ENCODE measurements at regions not wholly inside any gene's neighbourhood (a gene's known extent, or its start where the extent isn't known, plus 50 kb on each side); places are given as distances from the start of the nearest gene placed in this dataset.

DNA sequence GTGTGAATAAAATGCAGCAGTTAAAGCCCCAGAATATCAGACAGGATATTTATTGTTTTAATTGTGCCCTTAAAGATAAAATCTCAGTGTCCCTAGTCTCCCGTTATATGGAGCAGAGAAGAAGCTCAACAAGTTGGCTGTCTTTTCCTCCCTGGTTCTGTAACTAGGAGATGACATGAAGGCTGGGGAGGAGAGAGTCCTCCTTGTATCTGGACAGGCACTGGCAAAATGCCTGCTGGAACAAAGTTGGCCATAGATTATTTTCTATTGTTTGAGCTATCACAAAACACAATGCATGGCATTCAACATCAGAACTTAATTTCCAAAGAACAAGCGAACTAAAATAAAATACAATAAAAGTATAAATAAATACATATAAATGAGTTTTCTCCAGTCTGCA lies 694.9 kb upstream of the KCND2 start:
- no peak overlapping the region for H2BK20ac ChIP-seq (ENCODE audit: low read depth, low read length)
- no TSS peak for BruUV-seq (replicated peaks)
- POLR2A ChIA-PET (ENCODE audit: unreplicated experiment): no interaction called here
- H2AK9ac ChIP-seq (replicated peaks; ENCODE audit: low read depth, low read length, poor library complexity): no peak overlapping the region
- H3K4me1 ChIP-seq (ENCODE audit: control insufficient read depth, insufficient read depth, low read length): no peaks in the 10 kb centered on the region
- intact Hi-C loops (cut with micrococcal nuclease) (no loop called here), dilution Hi-C loops (cut with HindIII; ENCODE audit: low sequenced_read_pairs, unreplicated experiment) (no loop called here), in situ Hi-C loops (cut with MboI; ENCODE audit: low sequenced_read_pairs) (no loop called here)
- H4K91ac ChIP-seq (ENCODE audit: insufficient read depth, low read depth, low read length): no peak overlapping the region
- H4K20me1 ChIP-seq (ENCODE audit: insufficient read depth, low read length): no peaks in the 10 kb centered on the region
- no peak overlapping the region for H3K23ac ChIP-seq (ENCODE audit: low read depth, low read length)
- no peak overlapping the region for H4K8ac ChIP-seq (ENCODE audit: low read depth in 2 of 2, low read length in 2 of 2)
- no peak overlapping the region for H2AK5ac ChIP-seq (ENCODE audit: low read depth, low read length)
- CTCF ChIA-PET: no interaction called here
- no peak overlapping the region for H3K9ac ChIP-seq (ENCODE audit: low read depth, low read length)
- H3K9me3 ChIP-seq (ENCODE audit: control insufficient read depth, insufficient read depth, low read length): peaks cover 5% of the 10 kb centered on the region; the same call in 1 of the 2 replicates
- WGBS, 2 experiments (ENCODE audit: extremely low coverage in 2 of 2, insufficient read length in 1 of 2): no CpG with 5 or more reads among the region's 2 CpGs
- H3K4me3 ChIP-seq (ENCODE audit: insufficient read depth, low read depth, low read length): no peak overlapping the region
- H3K9me1 ChIP-seq (ENCODE audit: insufficient read depth, low read length): no peaks in the 10 kb centered on the region
- H2BK15ac ChIP-seq (ENCODE audit: low read depth, low read length): no peak overlapping the region
- H2BK120ac ChIP-seq (ENCODE audit: low read depth, low read length): no peak overlapping the region
- H3K4me2 ChIP-seq (ENCODE audit: low read depth, low read length): no peak overlapping the region
- no peak overlapping the region for H4K5ac ChIP-seq (ENCODE audit: low read depth, low read length)
- no peak overlapping the region for H3K27ac ChIP-seq (ENCODE audit: insufficient read depth, low read length)
- no peak overlapping the region; the same call in 1 of the 2 replicates for H3K56ac ChIP-seq (ENCODE audit: extremely low read depth, insufficient read depth, low read length)
- ATAC-seq (ENCODE audit: low read depth): no peak
- no peak for DNase-seq
- no peak overlapping the region for H3K18ac ChIP-seq (ENCODE audit: low read depth, low read length)
- no peak for TF ChIP-seq MXI1 (IDR thresholded peaks at IDR 0.05; ENCODE audit: borderline replicate concordance, low read depth, low read length)
- TF ChIP-seq, protein P1, sequence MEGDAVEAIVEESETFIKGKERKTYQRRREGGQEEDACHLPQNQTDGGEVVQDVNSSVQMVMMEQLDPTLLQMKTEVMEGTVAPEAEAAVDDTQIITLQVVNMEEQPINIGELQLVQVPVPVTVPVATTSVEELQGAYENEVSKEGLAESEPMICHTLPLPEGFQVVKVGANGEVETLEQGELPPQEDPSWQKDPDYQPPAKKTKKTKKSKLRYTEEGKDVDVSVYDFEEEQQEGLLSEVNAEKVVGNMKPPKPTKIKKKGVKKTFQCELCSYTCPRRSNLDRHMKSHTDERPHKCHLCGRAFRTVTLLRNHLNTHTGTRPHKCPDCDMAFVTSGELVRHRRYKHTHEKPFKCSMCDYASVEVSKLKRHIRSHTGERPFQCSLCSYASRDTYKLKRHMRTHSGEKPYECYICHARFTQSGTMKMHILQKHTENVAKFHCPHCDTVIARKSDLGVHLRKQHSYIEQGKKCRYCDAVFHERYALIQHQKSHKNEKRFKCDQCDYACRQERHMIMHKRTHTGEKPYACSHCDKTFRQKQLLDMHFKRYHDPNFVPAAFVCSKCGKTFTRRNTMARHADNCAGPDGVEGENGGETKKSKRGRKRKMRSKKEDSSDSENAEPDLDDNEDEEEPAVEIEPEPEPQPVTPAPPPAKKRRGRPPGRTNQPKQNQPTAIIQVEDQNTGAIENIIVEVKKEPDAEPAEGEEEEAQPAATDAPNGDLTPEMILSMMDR (conservative IDR thresholded peaks at IDR 0.05; ENCODE audit: low read depth, low read length): no peak
- TF ChIP-seq POLR2A (IDR thresholded peaks at IDR 0.05; ENCODE audit: low read depth, low read length): no peak
- TF ChIP-seq, protein P2, sequence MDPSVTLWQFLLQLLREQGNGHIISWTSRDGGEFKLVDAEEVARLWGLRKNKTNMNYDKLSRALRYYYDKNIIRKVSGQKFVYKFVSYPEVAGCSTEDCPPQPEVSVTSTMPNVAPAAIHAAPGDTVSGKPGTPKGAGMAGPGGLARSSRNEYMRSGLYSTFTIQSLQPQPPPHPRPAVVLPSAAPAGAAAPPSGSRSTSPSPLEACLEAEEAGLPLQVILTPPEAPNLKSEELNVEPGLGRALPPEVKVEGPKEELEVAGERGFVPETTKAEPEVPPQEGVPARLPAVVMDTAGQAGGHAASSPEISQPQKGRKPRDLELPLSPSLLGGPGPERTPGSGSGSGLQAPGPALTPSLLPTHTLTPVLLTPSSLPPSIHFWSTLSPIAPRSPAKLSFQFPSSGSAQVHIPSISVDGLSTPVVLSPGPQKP (IDR thresholded peaks at IDR 0.05; ENCODE audit: borderline replicate concordance, low read depth, low read length): no peak
- TF ChIP-seq BHLHE40 (IDR thresholded peaks at IDR 0.05; ENCODE audit: low read depth, low read length): no peak
- TF ChIP-seq MAZ (IDR thresholded peaks at IDR 0.05; ENCODE audit: borderline replicate concordance, low read depth, low read length): no peak
- TF ChIP-seq MAFK (IDR thresholded peaks at IDR 0.05; ENCODE audit: low read depth, low read length): no peak
- no peak for TF ChIP-seq CEBPB (IDR thresholded peaks at IDR 0.05; ENCODE audit: low read depth, low read length)
- TF ChIP-seq, protein P3, sequence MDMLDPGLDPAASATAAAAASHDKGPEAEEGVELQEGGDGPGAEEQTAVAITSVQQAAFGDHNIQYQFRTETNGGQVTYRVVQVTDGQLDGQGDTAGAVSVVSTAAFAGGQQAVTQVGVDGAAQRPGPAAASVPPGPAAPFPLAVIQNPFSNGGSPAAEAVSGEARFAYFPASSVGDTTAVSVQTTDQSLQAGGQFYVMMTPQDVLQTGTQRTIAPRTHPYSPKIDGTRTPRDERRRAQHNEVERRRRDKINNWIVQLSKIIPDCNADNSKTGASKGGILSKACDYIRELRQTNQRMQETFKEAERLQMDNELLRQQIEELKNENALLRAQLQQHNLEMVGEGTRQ (IDR thresholded peaks at IDR 0.05; ENCODE audit: low read depth, low read length): no peak
- no peak for TF ChIP-seq SMC3 (IDR thresholded peaks at IDR 0.05; ENCODE audit: low read depth, low read length)
- TF ChIP-seq RAD21 (IDR thresholded peaks at IDR 0.05; ENCODE audit: low read length): no peak
- TF ChIP-seq FOS (IDR thresholded peaks at IDR 0.05; ENCODE audit: low read depth, low read length): no peak
- no peak for TF ChIP-seq RFX5 (IDR thresholded peaks at IDR 0.05; ENCODE audit: low read depth, low read length)
- no peak for TF ChIP-seq CHD1 (IDR thresholded peaks at IDR 0.05; ENCODE audit: low read depth, low read length)
- no peak for TF ChIP-seq RCOR1 (IDR thresholded peaks at IDR 0.05; ENCODE audit: insufficient replicate concordance, low read length)
- no peak for TF ChIP-seq NFE2L2 (IDR thresholded peaks at IDR 0.05; ENCODE audit: low read depth, low read length)
- no peaks in the 10 kb centered on the region for H3K36me3 ChIP-seq (ENCODE audit: control insufficient read depth, insufficient read depth, low read length)
- H3K14ac ChIP-seq (replicated peaks; ENCODE audit: low read depth, low read length): no peak overlapping the region
- H3K4ac ChIP-seq (ENCODE audit: low read depth, low read length): no peak overlapping the region
- H3K27me3 ChIP-seq (ENCODE audit: control insufficient read depth, insufficient read depth, low read length): no peaks in the 10 kb centered on the region
- H3K79me1 ChIP-seq (ENCODE audit: low read depth in 1 of 2, low read length in 2 of 2): no peaks in the 10 kb centered on the region
- no peak overlapping the region for H2AFZ ChIP-seq (replicated peaks; ENCODE audit: low read length, poor library complexity)
- H2BK5ac ChIP-seq (ENCODE audit: low read depth, low read length, poor library complexity, severe bottlenecking): no peak overlapping the region

All from IMR-90 (cell line).